ENCODE measurements at regions not wholly inside any gene's neighbourhood (a gene's known extent, or its start where the extent isn't known, plus 50 kb on each side); places are given as distances from the start of the nearest gene placed in this dataset.
A peak's percentile ranks its signal among the peaks of the same experiment; 100 is the strongest.
"Not testable (repeated sequence)": the region's sequence is repeated elsewhere in the genome, so short reads cannot be mapped to it uniquely, and the experiment has no call there.

- DNase-seq, result no peak
Measured at GRCh38 chr1:116819081-116819480, 64.9 kb downstream of the CD2 start.

- no peak for DNase-seq
Measured at GRCh38 chr1:116820369-116820768, 66.1 kb downstream of the CD2 start.

- DNase-seq, result no peak
Measured at GRCh38 chr1:116821763-116822162, 67.5 kb downstream of the CD2 start.

DNA sequence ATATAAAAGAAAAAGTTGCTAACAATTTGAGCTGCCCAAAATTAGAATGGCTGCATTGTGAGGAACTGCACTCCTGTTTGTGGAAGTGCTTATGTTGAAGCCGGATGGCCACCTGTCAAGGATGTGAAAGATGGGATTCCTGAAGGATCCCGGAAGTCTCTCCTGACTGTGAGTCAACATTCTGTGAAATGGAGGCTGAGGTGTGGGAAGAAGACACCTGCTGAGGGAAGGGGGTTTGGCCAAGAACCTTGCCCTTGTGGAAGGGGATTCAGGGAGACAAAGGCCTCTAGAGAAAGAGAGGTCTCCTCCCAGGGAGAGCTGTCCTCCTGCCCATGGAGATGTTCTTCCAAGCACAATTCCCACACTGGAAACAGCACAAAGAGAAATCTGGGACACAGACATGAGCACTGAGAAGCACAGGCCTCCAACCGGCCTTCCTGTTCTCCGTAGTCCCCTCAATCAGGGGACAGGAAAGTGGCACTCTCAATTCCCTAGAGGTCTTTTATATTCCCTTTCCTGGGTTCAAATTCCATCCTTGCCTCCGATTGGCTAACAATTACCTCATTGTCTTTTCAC is 70.5 kb downstream of the CD2 start:
- no peak for DNase-seq

DNA sequence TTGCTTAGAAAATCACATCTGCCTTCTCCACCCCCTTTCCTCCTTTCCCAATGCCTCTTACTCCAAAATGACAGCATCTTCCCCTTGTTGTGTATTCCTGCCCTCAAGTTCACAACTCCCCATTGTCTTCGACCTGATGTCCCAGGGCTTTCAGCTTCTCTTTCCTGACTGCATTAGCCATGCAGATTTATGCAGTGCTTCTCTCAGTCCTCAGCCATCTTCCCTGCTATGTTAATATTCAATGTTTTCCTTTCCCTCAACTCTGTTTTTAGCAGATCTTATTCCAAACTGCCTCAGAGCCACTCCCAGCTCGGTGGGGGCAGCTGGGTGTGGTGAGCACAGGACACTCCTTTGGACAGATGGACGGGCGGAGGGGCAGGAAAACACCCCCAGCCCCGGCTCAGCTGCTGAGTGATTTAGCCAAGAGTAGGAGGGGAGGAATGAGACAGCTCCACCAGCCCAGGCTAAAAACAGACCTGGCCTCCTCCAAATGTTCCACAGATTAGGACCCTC is 71.0 kb downstream of the CD2 start:
- DNase-seq, result peak; percentile 41

DNA sequence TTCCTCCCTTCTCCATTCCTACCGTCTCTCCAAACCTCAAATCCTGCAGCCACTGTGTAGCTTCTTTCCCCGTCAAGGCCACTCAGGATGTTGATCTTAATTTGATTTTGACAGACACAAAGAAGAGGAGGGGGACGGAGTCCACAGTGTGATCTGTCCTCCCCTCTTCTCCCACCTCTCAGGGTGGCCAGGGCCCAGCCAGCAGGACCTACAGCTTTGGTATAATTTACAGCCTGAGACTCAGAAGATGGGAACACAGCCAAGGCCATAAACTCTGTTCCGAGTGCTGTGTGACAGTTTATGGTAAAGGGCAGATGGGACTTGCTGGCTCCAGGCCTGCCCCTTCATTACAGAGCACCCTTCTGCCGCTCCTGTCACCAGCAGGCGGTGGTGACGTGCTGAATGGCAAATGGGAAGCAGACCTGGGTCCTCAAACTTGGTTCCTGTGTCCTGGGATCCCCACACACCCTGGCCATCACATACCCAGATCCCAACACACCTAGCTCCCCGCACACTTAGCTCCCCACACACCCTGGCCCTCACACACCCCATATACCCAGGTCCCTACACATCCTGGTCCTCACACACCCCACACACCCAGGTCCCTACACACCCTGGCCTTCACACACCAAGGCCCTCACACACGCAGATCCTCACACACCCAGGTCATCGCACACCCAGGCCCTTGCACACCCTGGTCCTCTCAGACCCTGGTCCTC is 71.6 kb downstream of the CD2 start:
- DNase-seq, result peak; percentile 47

- peak; percentile 82 for DNase-seq
Measured at GRCh38 chr1:116826818-116827606, 72.8 kb downstream of the CD2 start.

GRCh38 chr1:116827607-116828105 is 73.4 kb downstream of the CD2 start:
- no peak for DNase-seq

DNA sequence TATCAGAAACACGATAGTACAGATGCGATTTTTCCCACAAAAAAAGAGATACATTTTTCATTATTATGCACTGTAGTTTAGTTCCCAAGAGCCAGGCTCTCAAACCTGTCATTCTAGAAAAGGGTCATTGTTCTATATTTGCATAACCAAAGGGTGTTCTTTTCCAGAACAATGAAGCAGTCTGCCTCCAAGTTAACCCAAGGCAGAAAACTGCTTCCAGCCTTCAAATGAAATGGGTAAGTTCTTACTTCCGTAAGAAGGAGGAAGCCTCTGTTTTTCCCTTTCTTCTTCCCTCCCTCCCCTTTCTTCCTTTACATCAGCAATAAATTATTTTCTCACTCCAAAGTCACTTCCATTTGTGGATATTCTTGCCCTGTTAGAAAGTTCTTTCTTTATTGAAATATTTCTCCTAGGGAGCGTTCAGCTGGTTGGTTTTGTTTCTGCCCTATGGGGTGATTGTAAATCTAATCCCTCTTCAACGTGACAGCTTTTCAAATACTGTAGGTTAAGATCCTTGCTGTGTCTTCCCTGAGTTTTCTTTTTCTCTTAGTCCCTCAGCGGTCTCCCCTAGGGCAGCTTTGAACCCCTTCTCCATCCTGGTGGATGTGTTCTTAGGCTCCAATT is 77.3 kb upstream of the PTGFRN start:
- no peak for DNase-seq

GRCh38 chr1:116832932-116833578 is 76.7 kb upstream of the PTGFRN start:
- peak; percentile 22 for DNase-seq

DNA sequence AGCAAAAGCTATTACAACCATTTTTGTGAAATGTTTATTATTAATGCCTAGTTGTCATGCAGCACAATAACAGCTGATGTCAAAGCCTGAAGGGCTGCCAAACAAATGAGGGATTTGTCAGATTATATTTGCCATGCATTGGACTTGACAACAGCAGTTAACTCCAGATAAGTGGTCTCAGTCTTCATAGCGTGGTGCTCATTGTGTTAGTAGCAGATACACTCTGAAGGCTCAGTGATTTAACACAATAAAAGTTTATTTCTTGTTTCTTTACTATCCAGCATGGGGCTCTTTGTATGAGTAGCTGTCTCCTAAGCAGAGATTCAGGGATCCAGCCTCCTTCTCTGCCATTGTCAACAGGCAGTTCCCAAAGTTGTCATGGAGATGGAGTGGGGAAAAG is 76.0 kb upstream of the PTGFRN start:
- DNase-seq, result peak; percentile 62

DNA sequence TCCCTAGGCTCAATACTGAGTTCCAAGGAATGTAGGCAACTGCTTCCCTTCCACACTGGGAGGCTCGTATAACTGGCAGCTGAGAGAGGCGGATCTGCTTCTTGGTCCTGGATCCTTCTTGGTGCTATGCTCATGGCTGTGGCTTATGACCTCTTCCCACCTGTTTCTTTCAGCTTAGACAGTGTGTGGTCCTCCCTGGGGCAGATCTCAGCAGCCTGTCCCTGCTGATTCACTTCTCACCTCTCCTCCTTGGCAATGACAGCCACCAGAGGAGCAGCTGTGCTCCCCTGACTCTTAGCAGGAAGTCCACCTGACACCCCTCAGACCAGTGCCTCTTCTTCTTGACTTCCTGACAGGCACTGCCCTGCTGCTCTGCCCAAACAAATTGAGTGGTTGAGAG is 75.1 kb upstream of the PTGFRN start:
- no peak for DNase-seq

GRCh38 chr1:116835161-116835560 is 74.6 kb upstream of the PTGFRN start:
- no peak for DNase-seq

- no peak for DNase-seq
Measured at GRCh38 chr1:116836099-116836498, 73.6 kb upstream of the PTGFRN start.

GRCh38 chr1:116841569-116842344 is 68.0 kb upstream of the PTGFRN start:
- DNase-seq, result no peak

- DNase-seq, result peak; percentile 25
Measured at GRCh38 chr1:116842654-116843053, 67.1 kb upstream of the PTGFRN start.

DNA sequence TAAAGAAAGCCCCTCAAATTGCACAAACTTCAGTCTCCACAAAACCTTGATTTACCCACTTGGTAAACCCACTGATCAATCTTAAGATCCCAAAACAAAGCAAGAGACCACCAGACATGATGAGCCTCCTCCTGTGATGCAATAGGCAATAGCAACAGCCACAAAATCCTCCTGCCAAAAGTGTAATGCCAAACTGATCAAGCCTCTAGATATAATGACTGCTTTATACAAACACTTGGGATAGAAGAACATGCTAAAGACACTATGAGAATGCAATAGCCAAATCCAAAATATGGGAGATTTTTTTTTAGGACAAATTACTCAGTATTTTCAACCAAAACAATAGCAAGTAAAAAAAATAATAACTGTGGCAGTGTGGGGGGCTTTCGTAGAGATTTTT is 64.9 kb upstream of the PTGFRN start:
- DNase-seq, result no peak

- DNase-seq, result no peak
Measured at GRCh38 chr1:116847190-116847589, 62.5 kb upstream of the PTGFRN start.

- no peak for DNase-seq
Measured at GRCh38 chr1:116847688-116848531, 61.8 kb upstream of the PTGFRN start.

DNA sequence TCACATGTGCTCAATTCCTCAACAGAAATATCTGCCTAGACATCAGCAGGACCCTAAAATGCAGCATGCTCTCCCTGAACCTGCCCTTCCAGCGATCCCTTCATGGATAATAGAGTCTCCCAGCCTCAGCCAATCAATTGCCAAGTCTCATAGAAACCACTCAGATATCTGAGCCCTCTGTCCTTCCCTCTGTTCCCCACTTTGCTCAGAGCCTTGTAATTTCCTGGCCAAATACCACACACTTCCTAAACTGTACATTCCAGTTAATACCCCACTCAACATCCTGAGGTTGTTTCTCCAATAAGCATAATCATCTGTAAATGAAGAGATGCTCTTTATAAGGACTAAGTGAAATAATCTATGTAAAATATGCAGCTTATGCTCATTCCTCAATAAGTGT is 59.3 kb upstream of the PTGFRN start:
- no peak for DNase-seq

- DNase-seq, result not testable (repeated sequence)
Measured at GRCh38 chr1:116851189-116851588, 58.5 kb upstream of the PTGFRN start.

All from hematopoietic multipotent progenitor cell treated with erythropoietin and hydrocortisone succinate and interleukin-3 and kit ligand, for 4 days (in vitro differentiated cells).